Panc1 (cell line): ENCODE measurements at regions not wholly inside any gene's neighbourhood (a gene's known extent, or its start where the extent isn't known, plus 50 kb on each side); places are given as distances from the start of the nearest gene placed in this dataset.

ENCODE experiments used
- CTCF ChIP-seq: fragments of 450-650 bp; IDR thresholded peaks from 2 replicates; pipeline ENCODE4 v1.5.1; 2017; ENCODE audit warnings: mild to moderate bottlenecking
- POLR2AphosphoS5 ChIP-seq: IDR thresholded peaks from 2 replicates; pipeline ENCODE4 v1.6.1; 2012; ENCODE audit warnings: mild to moderate bottlenecking, low read depth, low read length, moderate library complexity
- REST ChIP-seq, 2 experiments: IDR thresholded peaks; 2 replicates each; pipeline ENCODE4 v1.6.1; 2011 to 2012; ENCODE audit warnings: low read depth in 2 of 2, control low read depth in 1 of 2, low read length in 1 of 2, mild to moderate bottlenecking in 1 of 2, moderate library complexity in 1 of 2; ENCODE audit not compliant: insufficient read depth in 1 of 2
- SIN3A ChIP-seq: IDR thresholded peaks from 2 replicates; pipeline ENCODE4 v1.6.1; 2012; ENCODE audit warnings: low read depth, mild to moderate bottlenecking, low read length, moderate library complexity, borderline replicate concordance; ENCODE audit not compliant: insufficient read depth
- TCF7L2 ChIP-seq: IDR thresholded peaks from 2 replicates; pipeline ENCODE4 v1.6.1; 2011; ENCODE audit warnings: mild to moderate bottlenecking, low read depth, low read length, inconsistent platforms

- TF ChIP-seq SIN3A (no peak), CTCF (no peak), POLR2AphosphoS5 (no peak), TCF7L2 (no peak), REST (IDR thresholded peaks at IDR 0.05; ENCODE audit: insufficient read depth in 1 of 2, low read depth in 2 of 2, low read length in 1 of 2) (no peak)
Measured at GRCh38 chr14:34134484-34134883, 183.6 kb upstream of the EGLN3 start.
